ENCODE measurements at regions not wholly inside any gene's neighbourhood (a gene's known extent, or its start where the extent isn't known, plus 50 kb on each side); places are given as distances from the start of the nearest gene placed in this dataset.
"Not testable (repeated sequence)": the region's sequence is repeated elsewhere in the genome, so short reads cannot be mapped to it uniquely, and the experiment has no call there.

- no peak for DNase-seq (ENCODE audit: low spot score)
Measured at GRCh38 chr5:144644317-144644716, 473.6 kb downstream of the KCTD16 start.

DNA sequence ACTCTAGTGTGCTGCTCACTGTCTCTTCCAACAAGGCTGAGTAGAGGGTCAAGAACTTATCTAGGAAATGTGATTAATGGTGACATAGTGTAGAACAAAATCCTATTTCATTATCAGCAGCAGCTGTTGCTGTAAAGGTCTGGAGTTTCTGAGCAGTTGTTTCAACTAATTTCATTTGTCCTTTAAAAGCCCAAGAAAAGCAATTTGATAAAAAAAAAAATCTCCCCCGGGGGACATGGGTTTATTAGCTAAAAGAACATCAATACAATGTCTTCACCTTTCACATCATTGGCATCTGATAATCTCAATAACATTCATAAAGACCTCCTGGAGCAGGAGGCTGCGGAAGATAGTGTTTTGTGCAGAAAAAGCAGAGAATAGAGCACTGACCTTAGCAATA is 468.1 kb downstream of the KCTD16 start:
- no peak for DNase-seq (ENCODE audit: low spot score)

GRCh38 chr5:144634138-144634537 is 463.5 kb downstream of the KCTD16 start:
- DNase-seq (ENCODE audit: low spot score): no peak

GRCh38 chr5:144598451-144599068 is 427.9 kb downstream of the KCTD16 start:
- no peak for DNase-seq (ENCODE audit: low spot score)

DNA sequence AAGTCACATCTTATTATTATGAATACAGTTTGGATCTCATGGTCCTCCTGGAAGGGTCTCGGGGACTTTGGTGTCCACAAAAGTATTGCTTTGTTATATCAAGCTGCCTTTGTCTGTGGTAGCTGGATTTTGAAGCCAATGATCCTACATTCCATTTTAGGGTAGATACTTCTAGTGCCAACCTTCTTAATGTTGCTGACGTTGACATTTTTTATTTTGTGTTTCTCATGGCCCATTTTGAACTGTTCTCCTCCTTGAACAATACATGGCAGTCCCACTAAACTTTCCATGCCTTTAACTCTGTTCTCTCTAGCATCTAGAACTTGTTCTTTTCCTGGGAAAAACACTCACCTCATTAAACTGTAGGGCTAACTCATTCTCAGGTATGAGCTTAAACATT is 425.8 kb downstream of the KCTD16 start:
- no peak for DNase-seq (ENCODE audit: low spot score)

DNA sequence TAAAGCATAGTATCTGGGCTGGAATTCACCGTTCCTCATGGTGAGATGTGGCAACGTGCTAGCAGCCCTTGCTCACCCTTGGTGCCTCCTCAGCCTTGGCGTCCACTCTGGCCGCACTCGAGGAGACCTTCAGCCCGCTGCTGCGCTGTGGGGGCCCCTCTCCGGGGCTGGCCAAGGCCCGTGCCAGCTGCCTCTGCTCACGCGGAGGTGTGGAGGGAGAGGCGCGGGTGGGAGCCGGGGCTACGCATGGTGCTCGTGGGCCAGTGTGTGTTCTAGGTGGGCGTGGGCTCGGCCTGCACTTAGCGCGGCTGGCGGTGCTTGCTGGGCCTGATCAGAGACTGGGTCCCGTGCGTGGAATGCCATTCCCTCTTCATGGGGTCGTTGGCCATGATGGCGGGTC is 424.2 kb downstream of the KCTD16 start:
- no peak for DNase-seq (ENCODE audit: low spot score)

DNA sequence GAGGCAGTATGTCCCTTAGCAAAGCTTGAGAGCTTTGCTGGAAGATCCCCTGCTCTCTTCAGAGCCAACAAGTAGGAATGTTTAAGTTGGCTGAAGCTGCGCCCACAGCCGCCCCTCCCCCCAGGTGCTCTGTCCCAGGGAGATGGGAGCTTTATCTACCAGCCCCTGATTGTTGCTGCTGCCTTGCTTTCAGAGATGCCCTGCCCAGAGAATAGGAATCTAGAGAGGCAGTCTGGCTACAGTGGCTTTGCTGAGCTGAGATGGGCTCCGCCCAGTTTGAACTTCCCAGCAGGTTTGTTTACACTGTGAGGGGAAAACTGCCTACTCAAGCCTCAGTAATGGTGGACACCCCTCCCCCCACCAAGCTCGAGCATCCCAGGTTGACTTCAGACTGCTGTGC is 423.6 kb downstream of the KCTD16 start:
- DNase-seq (ENCODE audit: low spot score): not testable (repeated sequence)

DNA sequence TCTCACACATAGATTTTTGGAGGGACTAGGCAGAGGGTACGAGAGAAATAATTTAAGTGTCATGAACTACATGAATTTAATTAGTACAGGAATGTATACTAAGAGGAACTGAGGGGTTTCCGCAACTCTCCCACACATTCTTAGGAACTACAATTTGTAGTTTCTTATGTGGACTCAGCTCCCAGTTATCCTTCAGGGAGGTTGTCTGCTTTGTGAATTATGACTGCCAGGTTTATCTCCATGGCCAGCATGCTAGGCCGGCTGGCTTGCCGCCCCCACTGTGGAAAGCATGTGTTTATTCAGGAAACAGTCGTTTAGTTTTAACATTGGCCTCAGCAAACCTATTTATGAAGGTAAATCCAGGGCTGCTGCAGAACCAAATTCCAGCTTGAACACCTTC is 415.0 kb downstream of the KCTD16 start:
- DNase-seq (ENCODE audit: low spot score): no peak

DNA sequence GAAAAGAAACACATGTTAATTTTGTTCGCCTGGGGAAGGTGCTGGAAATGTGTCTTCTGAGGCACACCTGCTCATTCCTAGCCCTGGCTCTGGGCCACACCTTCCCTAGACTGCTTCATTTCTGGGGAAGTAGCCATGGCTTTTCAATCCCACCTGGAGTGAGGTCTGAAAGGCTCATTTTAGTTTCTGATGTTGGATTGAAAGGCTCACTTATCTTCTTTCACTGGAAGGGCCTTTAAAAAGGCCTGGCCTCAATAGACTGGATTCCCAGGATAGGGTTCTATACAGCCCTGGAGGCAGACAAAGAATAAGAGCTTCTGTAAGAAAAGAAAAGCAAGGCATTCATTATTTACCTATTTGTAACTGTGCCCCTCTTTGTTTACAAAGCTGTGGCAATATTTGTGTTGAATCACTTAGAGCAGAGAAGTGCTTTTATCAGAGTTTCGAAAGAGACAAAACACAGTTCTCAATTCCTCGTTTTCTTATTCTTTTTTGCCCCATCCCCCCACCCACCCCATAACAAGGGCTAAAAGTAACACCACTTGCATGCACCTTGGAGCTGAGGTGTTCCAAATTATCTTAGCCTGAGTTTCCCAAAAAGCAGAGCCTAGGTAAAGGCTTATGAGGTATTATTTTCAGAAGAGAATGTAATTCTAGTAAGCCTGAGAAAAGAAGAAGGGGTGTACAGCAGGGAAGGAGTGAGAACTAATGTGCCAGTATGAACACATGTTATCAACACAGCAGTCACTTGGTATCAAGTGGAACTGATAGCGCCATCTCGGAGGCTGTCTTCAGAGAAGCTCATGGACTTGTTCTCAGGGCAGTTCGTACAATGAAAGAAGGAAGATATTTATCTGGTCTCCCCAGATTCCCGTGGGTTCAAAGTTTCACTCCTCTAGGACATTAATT is 413.1 kb downstream of the KCTD16 start:
- no peak for DNase-seq (ENCODE audit: low spot score)

- no peak for DNase-seq (ENCODE audit: low spot score)
Measured at GRCh38 chr5:144582066-144582465, 411.4 kb downstream of the KCTD16 start.

DNA sequence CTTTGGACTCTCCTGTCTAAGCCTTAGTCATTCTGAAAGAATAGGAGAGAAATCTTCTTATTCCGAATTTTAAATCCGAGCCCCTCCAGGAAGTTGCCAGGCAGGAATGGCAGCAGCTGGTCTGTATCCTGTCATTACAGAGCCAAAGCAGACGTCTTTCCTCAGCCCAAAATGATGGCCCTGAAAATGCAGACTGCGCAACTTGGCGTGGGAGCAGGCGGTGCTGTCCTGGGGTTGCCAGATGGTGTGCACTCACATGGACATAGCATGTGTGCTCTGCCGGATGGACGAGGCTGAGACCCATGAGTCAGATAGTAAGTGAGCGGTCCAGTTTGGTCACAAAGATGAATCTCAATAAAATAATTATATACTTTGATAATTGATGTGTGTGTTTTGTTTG is 410.4 kb downstream of the KCTD16 start:
- DNase-seq (ENCODE audit: low spot score): no peak

- no peak for DNase-seq (ENCODE audit: low spot score)
Measured at GRCh38 chr5:144577676-144578075, 407.0 kb downstream of the KCTD16 start.

GRCh38 chr5:144575736-144576135 is 405.1 kb downstream of the KCTD16 start:
- DNase-seq (ENCODE audit: low spot score): no peak

DNA sequence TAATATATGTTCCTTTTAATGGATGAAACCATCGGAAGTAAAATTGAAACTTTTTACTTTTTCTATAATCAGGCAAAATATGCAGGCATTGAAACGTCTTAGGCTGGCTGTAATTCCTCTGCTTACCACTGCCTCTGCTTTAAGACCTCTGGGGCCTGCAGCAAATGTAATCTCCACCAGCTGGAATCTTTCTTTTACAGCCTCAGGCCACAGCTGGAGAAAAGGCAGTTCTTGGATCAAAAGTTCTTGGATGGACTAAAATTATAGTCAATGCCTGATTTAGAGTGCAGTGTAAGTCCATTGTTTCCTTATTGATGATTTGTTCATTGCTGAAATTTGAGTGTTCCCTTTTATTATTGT is 396.7 kb downstream of the KCTD16 start:
- no peak for DNase-seq (ENCODE audit: low spot score)

DNA sequence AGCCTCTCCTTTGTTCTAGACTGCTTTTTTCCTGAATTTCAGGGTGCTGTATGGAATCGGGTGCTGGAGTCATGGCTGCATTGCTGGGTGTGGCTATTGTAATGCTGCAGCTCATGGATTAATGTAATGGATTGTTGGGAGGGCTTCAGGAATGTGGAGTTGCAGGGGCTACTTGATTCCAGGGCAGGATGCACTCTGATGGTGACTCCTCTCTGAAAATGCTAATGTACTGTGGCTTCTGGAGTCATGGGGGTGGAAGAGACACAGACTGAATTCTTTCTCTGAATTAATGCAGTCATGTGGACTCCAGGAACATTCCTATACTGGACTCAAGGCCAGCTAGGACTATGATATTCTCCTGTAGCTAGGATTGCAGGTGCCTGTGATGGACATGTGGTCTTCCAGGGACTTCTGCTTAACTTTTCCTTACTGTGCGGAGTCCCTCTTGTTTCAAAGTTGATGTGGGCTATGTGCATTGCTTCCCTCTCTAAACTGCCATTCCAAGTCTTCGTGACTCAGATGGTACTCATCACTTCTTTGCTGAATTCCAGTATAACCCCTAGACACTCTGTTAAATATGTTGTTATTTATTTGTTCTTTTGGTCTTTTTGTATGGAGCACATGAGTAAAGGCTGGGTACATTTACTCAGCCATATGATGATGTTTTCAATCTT is 396.2 kb downstream of the KCTD16 start:
- no peak for DNase-seq (ENCODE audit: low spot score)

DNA sequence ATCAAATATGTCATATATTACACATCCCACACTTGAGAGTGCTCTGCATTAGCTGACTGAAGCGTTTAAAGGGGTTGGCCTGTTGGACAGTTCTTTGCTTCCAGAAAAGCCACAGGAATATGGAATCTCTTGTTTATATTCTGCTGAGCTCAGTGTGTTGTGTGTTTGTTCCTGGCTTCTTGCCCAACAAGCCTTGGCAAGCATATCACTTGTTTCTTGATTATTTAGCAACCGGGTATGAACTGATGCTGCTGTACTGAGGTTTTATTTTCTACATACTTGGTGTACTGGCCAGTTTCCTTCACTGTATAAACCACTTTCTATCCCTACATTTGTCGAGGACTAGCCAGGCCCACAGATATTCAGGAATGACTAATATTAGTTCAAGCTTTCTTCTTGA is 378.9 kb downstream of the KCTD16 start:
- DNase-seq (ENCODE audit: low spot score): no peak

DNA sequence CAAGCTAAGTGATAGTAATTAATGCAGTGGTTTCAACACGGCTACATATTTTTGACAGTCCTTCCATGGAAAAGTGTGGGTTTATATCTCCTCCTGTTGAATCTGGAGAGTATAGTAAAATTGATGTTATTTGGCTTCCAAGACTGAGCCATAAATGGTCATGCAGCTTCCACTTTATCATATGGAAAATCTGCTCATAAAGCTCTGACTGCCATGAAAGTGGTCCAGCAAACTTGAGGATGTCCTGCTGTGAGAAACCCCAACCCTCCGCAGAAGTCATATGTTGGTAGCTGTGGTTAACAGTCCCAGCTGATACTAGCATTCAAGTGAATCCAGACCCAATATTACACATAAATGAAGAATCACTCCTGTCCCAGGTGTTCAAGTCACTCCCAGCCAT is 378.3 kb downstream of the KCTD16 start:
- DNase-seq (ENCODE audit: low spot score): no peak

GRCh38 chr5:144547098-144547499 is 376.4 kb downstream of the KCTD16 start:
- DNase-seq (ENCODE audit: low spot score): no peak

DNA sequence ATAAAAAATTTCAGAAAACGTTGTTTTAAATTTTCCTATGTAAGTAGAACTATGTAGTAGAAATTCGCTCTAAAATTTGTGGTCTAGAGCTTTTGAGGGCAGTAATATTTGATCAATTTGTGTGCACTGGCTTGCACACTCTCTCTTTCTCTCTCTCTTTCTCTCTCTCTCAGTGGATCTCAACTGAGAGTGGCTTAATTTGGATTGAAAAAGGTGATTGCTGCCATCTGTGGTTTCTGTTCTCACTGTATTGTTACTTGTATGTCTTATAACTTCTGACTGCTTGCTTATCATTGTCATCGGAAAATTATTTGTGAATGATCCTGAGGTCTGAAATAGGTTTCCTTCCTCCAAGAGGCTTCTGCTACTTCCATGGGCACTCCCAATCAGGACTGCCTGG is 368.2 kb downstream of the KCTD16 start:
- DNase-seq (ENCODE audit: low spot score): no peak

Data from left forelimb (tissue), 1 donor.